ENCODE measurements at regions not wholly inside any gene's neighbourhood (a gene's known extent, or its start where the extent isn't known, plus 50 kb on each side); places are given as distances from the start of the nearest gene placed in this dataset.

GRCh38 chr1:244970744-244971551 is 106.6 kb upstream of the HNRNPU start:
- peak; percentile 74 to 90 (median 89) for DNase-seq (ENCODE audit: low read depth in 3 of 3)

GRCh38 chr1:244970236-244970743 is 105.9 kb upstream of the HNRNPU start:
- peak in 1 of 3 experiments; percentile 64 for DNase-seq (ENCODE audit: low read depth in 3 of 3)

GRCh38 chr1:244969355-244970235 is 105.3 kb upstream of the HNRNPU start:
- peak in 2 of 3 experiments; percentile 27 to 39 for DNase-seq (ENCODE audit: low read depth in 3 of 3)

GRCh38 chr1:244968881-244969280 is 104.5 kb upstream of the HNRNPU start:
- no peak for DNase-seq (ENCODE audit: low read depth in 3 of 3)

- no peak for DNase-seq (ENCODE audit: low read depth in 3 of 3)
Observed at GRCh38 chr1:244968471-244968871, 104.1 kb upstream of the HNRNPU start.

GRCh38 chr1:244967159-244967558 is 102.8 kb upstream of the HNRNPU start:
- no peak for DNase-seq (ENCODE audit: low read depth in 3 of 3)

GRCh38 chr1:244965185-244966030 is 101.1 kb upstream of the HNRNPU start:
- DNase-seq (ENCODE audit: low read depth in 3 of 3): no peak

- no peak for DNase-seq (ENCODE audit: low read depth in 3 of 3)
Observed at GRCh38 chr1:244964112-244964971, 100.0 kb upstream of the HNRNPU start.

GRCh38 chr1:244963231-244963826 is 99.0 kb upstream of the HNRNPU start:
- DNase-seq (ENCODE audit: low read depth in 3 of 3): no peak

- DNase-seq (ENCODE audit: low read depth in 3 of 3): no peak
Observed at GRCh38 chr1:244962130-244962529, 97.8 kb upstream of the HNRNPU start.

GRCh38 chr1:244960904-244961303 is 96.6 kb upstream of the HNRNPU start:
- DNase-seq (ENCODE audit: low read depth in 3 of 3): no peak

- DNase-seq (ENCODE audit: low read depth in 3 of 3): no peak
Observed at GRCh38 chr1:244958593-244958992, 94.2 kb upstream of the HNRNPU start.

- DNase-seq (ENCODE audit: low read depth in 3 of 3): no peak
Observed at GRCh38 chr1:244957525-244957924, 93.2 kb upstream of the HNRNPU start.

- DNase-seq (ENCODE audit: low read depth in 3 of 3): no peak
Observed at GRCh38 chr1:244957122-244957521, 92.8 kb upstream of the HNRNPU start.

- DNase-seq (ENCODE audit: low read depth in 3 of 3): no peak
Observed at GRCh38 chr1:244955661-244956060, 91.3 kb upstream of the HNRNPU start.

GRCh38 chr1:244954359-244954758 is 90.0 kb upstream of the HNRNPU start:
- no peak for DNase-seq (ENCODE audit: low read depth in 3 of 3)

- no peak for DNase-seq (ENCODE audit: low read depth in 3 of 3)
Observed at GRCh38 chr1:244953901-244954300, 89.6 kb upstream of the HNRNPU start.

- no peak for DNase-seq (ENCODE audit: low read depth in 3 of 3)
Observed at GRCh38 chr1:244952940-244953339, 88.6 kb upstream of the HNRNPU start.

GRCh38 chr1:244952280-244952933 is 88.1 kb upstream of the HNRNPU start:
- no peak for DNase-seq (ENCODE audit: low read depth in 3 of 3)

GRCh38 chr1:244948416-244948815 is 84.1 kb upstream of the HNRNPU start:
- DNase-seq (ENCODE audit: low read depth in 3 of 3): no peak
